Loucy (cell line): ENCODE measurements at regions not wholly inside any gene's neighbourhood (a gene's known extent, or its start where the extent isn't known, plus 50 kb on each side); places are given as distances from the start of the nearest gene placed in this dataset.

Experiments
- H2AFZ ChIP-seq: fragments of 200-600 bp; sonication (generic); 2 replicates; pipeline ENCODE4 v1.6.0; 2016; ENCODE audit warnings: antibody characterized with exemption, mild to moderate bottlenecking, low read length, moderate library complexity
- H3F3A ChIP-seq: fragments of 200-600 bp; 2 replicates; pipeline ENCODE4 v1.6.0; 2016; ENCODE audit warnings: antibody characterized with exemption, low read depth, mild to moderate bottlenecking
- H3K27me3 ChIP-seq: fragments of 200-600 bp; sonication (generic); 2 replicates; pipeline ENCODE4 v1.6.1; 2014; ENCODE audit warnings: low read length, mild to moderate bottlenecking; ENCODE audit not compliant: insufficient read depth, poor library complexity, severe bottlenecking
- H3K36me3 ChIP-seq: fragments of 200-600 bp; sonication (generic); 2 replicates; pipeline ENCODE4 v1.6.1; 2016; ENCODE audit warnings: low read length; ENCODE audit not compliant: insufficient read depth
- H3K4me1 ChIP-seq: fragments of 200-600 bp; sonication (generic); 2 replicates; pipeline ENCODE4 v1.5.1; 2014; ENCODE audit warnings: low read length, mild to moderate bottlenecking; ENCODE audit not compliant: insufficient read depth, poor library complexity, severe bottlenecking
- H3K4me2 ChIP-seq: fragments of 200-600 bp; sonication (generic); 2 replicates; pipeline ENCODE4 v1.6.0; 2014; ENCODE audit warnings: antibody characterized with exemption, low read length, low read depth, mild to moderate bottlenecking; ENCODE audit not compliant: poor library complexity, severe bottlenecking
- H3K4me3 ChIP-seq: fragments of 200-600 bp; sonication (generic); 2 replicates; pipeline ENCODE4 v1.5.1; 2014; ENCODE audit warnings: low read length, mild to moderate bottlenecking, mixed read lengths; ENCODE audit not compliant: poor library complexity, severe bottlenecking
- H3K79me2 ChIP-seq: fragments of 200-600 bp; sonication (generic); 2 replicates; pipeline ENCODE4 v1.6.1; 2014; ENCODE audit warnings: low read length; ENCODE audit not compliant: insufficient read depth
- H3K9ac ChIP-seq: fragments of 200-600 bp; sonication (generic); 2 replicates; pipeline ENCODE4 v1.6.0; 2014; ENCODE audit warnings: mild to moderate bottlenecking, low read depth, low read length, moderate library complexity; ENCODE audit not compliant: poor library complexity, severe bottlenecking
- H3K9me2 ChIP-seq: fragments of 200-600 bp; sonication (generic); replicated peaks from 2 replicates; pipeline ENCODE4 v1.6.1; 2016; ENCODE audit warnings: low read depth, low read length, mixed read lengths
- H3K9me3 ChIP-seq: fragments of 200-600 bp; sonication (generic); 2 replicates; pipeline ENCODE4 v1.6.1; 2014; ENCODE audit warnings: mild to moderate bottlenecking, antibody characterized with exemption, low read length, low read depth; ENCODE audit not compliant: insufficient read depth
- H4K20me1 ChIP-seq: fragments of 200-600 bp; sonication (generic); 2 replicates; pipeline ENCODE4 v1.6.0; 2014; ENCODE audit warnings: antibody characterized with exemption, low read length, mild to moderate bottlenecking; ENCODE audit not compliant: insufficient read depth, poor library complexity, severe bottlenecking
- CTCF ChIP-seq: fragments of 200-600 bp; sonication (generic); conservative IDR thresholded peaks from 2 replicates; pipeline ENCODE4 v1.5.1; 2014; ENCODE audit warnings: mild to moderate bottlenecking, antibody characterized with exemption, low read length
- EZH2phosphoT487 ChIP-seq: fragments of 200-600 bp; IDR thresholded peaks from 2 replicates; pipeline ENCODE4 v1.6.1; 2018; ENCODE audit warnings: antibody characterized with exemption, mild to moderate bottlenecking, moderate library complexity, borderline replicate concordance

- Histone ChIP-seq H3K4me2 (no peak overlapping the region), H3K79me2 (no peaks in the 10 kb centered on the region), H3K27me3 (no peaks in the 10 kb centered on the region), H3K9me3 (no peaks in the 10 kb centered on the region), H4K20me1 (no peaks in the 10 kb centered on the region), H3K9me2 (no peaks in the 10 kb centered on the region), H3K4me1 (no peaks in the 10 kb centered on the region), H3K4me3 (no peak overlapping the region), H2AFZ (no peak overlapping the region), H3F3A (no peaks in the 10 kb centered on the region), H3K9ac (no peak overlapping the region), H3K36me3 (no peaks in the 10 kb centered on the region)
- TF ChIP-seq CTCF (no peak), EZH2phosphoT487 (no peak)
These were observed 340.5 kb upstream of the SATB1 start for GRCh38 chr3:18765662-18766061.

GRCh38 chr3:18765161-18765560 is 340.0 kb upstream of the SATB1 start:
- no peaks in the 10 kb centered on the region for H4K20me1 ChIP-seq
- no peaks in the 10 kb centered on the region for H3K9me3 ChIP-seq
- no peak overlapping the region for H2AFZ ChIP-seq
- no peak for TF ChIP-seq EZH2phosphoT487
- no peaks in the 10 kb centered on the region for H3F3A ChIP-seq
- no peaks in the 10 kb centered on the region for H3K9me2 ChIP-seq
- H3K4me1 ChIP-seq = no peaks in the 10 kb centered on the region
- H3K79me2 ChIP-seq = no peaks in the 10 kb centered on the region
- H3K9ac ChIP-seq = no peak overlapping the region
- no peaks in the 10 kb centered on the region for H3K27me3 ChIP-seq
- H3K36me3 ChIP-seq = no peaks in the 10 kb centered on the region
- no peak overlapping the region for H3K4me2 ChIP-seq
- no peak overlapping the region for H3K4me3 ChIP-seq

GRCh38 chr3:18761530-18761929 is 336.4 kb upstream of the SATB1 start:
- Histone ChIP-seq H3K4me2 (no peak overlapping the region), H3K79me2 (no peaks in the 10 kb centered on the region), H3K4me1 (peaks cover 4% of the 10 kb centered on the region), H3F3A (no peaks in the 10 kb centered on the region), H3K9me2 (no peaks in the 10 kb centered on the region), H3K9ac (no peak overlapping the region), H3K36me3 (no peaks in the 10 kb centered on the region), H3K9me3 (no peaks in the 10 kb centered on the region), H2AFZ (0 out of 2 replicates have a peak overlapping the region, but pooled peaks have one; percentile 42), H4K20me1 (no peaks in the 10 kb centered on the region), H3K4me3 (no peak overlapping the region), H3K27me3 (no peaks in the 10 kb centered on the region)
- no peak for TF ChIP-seq EZH2phosphoT487
- no peak for TF ChIP-seq CTCF

GRCh38 chr3:18758047-18758704 is 333.0 kb upstream of the SATB1 start:
- TF ChIP-seq EZH2phosphoT487 (no peak), CTCF (peak; percentile 89)
- Histone ChIP-seq H3F3A (no peaks in the 10 kb centered on the region), H2AFZ (peak overlapping the region; percentile 69)

More at GRCh38 chr3:18758047-18758704, 333.0 kb upstream of the SATB1 start:
- H3K9ac ChIP-seq = no peak overlapping the region
- H3K9me3 ChIP-seq = no peaks in the 10 kb centered on the region
- no peaks in the 10 kb centered on the region for H3K36me3 ChIP-seq
- H3K9me2 ChIP-seq = no peaks in the 10 kb centered on the region
- no peak overlapping the region for H3K4me2 ChIP-seq
- H3K79me2 ChIP-seq = no peaks in the 10 kb centered on the region
- H3K4me3 ChIP-seq = no peak overlapping the region
- H3K4me1 ChIP-seq = peaks cover 4% of the 10 kb centered on the region
- no peaks in the 10 kb centered on the region for H4K20me1 ChIP-seq
- H3K27me3 ChIP-seq = no peaks in the 10 kb centered on the region
